BJ (cell line): ENCODE measurements at regions not wholly inside any gene's neighbourhood (a gene's known extent, or its start where the extent isn't known, plus 50 kb on each side); places are given as distances from the start of the nearest gene placed in this dataset.

Experiments used
- CTCF ChIA-PET: fragments of 350-600 bp; formaldehyde crosslinking; extraction: SDS; loops from one replicate; lab custom pipeline; 2021; ENCODE audit warnings: antibody characterized with exemption, inconsistent platforms; lab: Yijun Ruan, JAX
- POLR2A ChIA-PET: fragments of 300-600 bp; sonication (Branson Sonifier 250); formaldehyde crosslinking; extraction: SDS; loops from one replicate; lab custom pipeline; 2021; ENCODE audit warnings: antibody characterized with exemption; lab: Charles Lee
- DNase-seq: peaks from one replicate; pipeline ENCODE4 v3.0.0-alpha.2; 2011; ENCODE audit warnings: low read depth
- H3K27me3 ChIP-seq: 2 replicates; pipeline ENCODE4 v1.6.0; 2011; ENCODE audit warnings: low read length; ENCODE audit not compliant: control insufficient read depth, insufficient read depth
- H3K36me3 ChIP-seq: 2 replicates; pipeline ENCODE4 v1.5.1; 2011; ENCODE audit warnings: low read length; ENCODE audit not compliant: control insufficient read depth, insufficient read depth
- H3K4me3 ChIP-seq: 2 replicates; pipeline ENCODE4 v1.5.1; 2011; ENCODE audit warnings: low read depth, mild to moderate bottlenecking, control low read depth, low read length
- TF ChIP-seq, protein P1 (sequence below): IDR thresholded peaks from 2 replicates; pipeline ENCODE4 v1.5.1; 2011; ENCODE audit warnings: low read depth, mild to moderate bottlenecking, control low read depth, inconsistent platforms, low read length, moderate library complexity; ENCODE audit not compliant: insufficient read depth

DNA sequence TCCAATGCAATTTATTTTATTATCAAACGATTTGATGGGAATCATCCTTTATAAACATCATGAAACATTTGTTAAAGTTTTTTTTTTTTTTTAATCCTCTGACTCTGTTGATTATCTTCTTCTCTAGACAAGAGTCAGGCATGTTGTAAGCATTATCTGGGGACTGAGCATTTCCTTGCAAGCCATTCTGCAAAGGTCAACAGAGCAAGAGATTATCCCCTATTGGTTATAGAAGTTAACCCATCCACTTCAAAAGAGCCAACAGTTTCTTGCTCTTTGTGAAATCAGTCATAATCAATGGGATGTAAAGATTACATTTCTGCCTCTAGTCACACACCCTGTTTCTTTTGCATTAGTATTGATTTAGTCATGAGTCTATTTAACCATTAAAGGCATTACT is 368.8 kb upstream of the ADGRL4 start:
- Histone ChIP-seq H3K27me3 (no peaks in the 10 kb centered on the region), H3K36me3 (no peaks in the 10 kb centered on the region), H3K4me3 (no peak overlapping the region)
- CTCF ChIA-PET, result no interaction called here
- TF ChIP-seq, protein P1, sequence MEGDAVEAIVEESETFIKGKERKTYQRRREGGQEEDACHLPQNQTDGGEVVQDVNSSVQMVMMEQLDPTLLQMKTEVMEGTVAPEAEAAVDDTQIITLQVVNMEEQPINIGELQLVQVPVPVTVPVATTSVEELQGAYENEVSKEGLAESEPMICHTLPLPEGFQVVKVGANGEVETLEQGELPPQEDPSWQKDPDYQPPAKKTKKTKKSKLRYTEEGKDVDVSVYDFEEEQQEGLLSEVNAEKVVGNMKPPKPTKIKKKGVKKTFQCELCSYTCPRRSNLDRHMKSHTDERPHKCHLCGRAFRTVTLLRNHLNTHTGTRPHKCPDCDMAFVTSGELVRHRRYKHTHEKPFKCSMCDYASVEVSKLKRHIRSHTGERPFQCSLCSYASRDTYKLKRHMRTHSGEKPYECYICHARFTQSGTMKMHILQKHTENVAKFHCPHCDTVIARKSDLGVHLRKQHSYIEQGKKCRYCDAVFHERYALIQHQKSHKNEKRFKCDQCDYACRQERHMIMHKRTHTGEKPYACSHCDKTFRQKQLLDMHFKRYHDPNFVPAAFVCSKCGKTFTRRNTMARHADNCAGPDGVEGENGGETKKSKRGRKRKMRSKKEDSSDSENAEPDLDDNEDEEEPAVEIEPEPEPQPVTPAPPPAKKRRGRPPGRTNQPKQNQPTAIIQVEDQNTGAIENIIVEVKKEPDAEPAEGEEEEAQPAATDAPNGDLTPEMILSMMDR, result no peak
- no peak for DNase-seq
- POLR2A ChIA-PET, result no interaction called here

DNA sequence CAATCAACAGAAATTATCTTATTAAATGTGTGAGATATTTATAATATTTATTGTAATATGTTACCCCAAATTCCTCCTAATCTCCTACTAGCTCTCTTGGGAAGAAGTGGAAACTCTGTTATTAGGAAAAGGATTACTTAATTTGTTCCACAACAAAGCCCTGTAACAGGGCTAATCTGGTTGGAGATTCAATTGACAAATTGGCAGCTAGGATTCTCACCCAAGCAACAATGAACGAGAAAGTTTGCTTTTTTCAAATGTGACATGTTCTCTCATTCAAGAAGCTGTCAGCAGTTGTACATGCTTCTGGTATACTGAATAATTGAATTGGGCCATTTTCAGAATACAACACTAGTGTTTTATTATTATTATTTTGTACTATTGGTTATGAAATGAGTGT is 367.9 kb upstream of the ADGRL4 start:
- Histone ChIP-seq H3K36me3 (no peaks in the 10 kb centered on the region), H3K4me3 (no peak overlapping the region), H3K27me3 (no peaks in the 10 kb centered on the region)
- POLR2A ChIA-PET, result interaction anchor here (0.5 kb wide), 1 partner anchor 162 kb away, joined by 4 read pairs; no protein-coding TSS in a partner anchor
- CTCF ChIA-PET, result no interaction called here
- no peak for DNase-seq
- TF ChIP-seq, protein P1, result no peak

DNA sequence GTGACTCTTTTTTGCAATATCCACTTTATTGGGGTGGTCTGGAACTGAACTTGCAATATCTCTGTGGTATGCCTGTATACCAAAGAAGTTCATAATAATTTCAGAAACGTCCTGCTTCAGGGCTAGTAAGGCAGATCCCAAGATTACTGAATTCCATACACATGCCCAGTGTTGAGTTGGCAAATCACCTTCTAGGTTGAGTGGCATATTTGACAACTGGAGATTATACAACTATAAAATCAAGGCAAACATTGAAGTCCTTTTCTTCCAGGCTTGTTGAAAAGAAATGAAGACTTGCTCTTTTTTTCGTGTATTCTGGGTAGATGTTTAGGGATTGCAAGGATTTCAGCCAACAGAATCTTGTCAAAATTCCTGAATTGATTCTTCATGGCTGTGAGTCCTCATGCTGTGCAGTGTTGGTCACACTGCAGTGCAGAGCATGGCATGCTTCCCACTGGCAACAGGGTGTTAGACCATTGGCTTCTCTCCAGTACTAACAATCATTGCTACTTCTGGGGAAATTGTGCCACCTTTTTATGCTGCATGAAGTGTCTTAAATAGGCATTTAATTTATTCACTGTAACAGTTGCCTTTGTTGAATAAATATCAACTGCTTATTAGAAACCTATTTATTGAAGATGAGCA is 367.1 kb upstream of the ADGRL4 start:
- no peak for DNase-seq
- Histone ChIP-seq H3K4me3 (no peak overlapping the region), H3K36me3 (no peaks in the 10 kb centered on the region), H3K27me3 (no peaks in the 10 kb centered on the region)
- ChIA-PET CTCF (no interaction called here), POLR2A (no interaction called here)
- TF ChIP-seq, protein P1, result no peak

DNA sequence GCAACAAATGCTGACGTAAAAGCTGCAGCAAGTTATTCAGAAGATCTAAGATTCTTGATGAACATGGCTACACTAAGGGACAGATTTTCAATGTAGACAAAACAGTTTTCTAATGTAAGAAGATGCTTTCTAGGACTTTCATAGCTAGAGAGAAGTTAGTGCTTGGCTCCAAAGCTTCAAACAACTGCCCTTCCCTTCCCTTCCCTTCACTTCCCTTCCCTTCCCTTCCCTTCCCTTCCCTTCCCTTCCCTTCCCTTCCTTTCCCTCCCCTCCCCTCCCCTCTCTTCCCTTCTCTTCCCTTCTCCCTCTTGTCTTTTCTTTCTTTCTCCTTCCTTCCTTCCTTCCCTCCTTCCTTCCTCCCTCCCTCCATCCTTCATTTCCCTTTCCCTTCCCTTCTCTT is 365.3 kb upstream of the ADGRL4 start:
- Histone ChIP-seq H3K27me3 (no peaks in the 10 kb centered on the region), H3K36me3 (no peaks in the 10 kb centered on the region), H3K4me3 (no peak overlapping the region)
- TF ChIP-seq, protein P1, result no peak
- ChIA-PET POLR2A (no interaction called here), CTCF (interaction anchor here (0.9 kb wide), 1 partner anchor 102 kb away, joined by 3 read pairs; no protein-coding TSS in a partner anchor)
- DNase-seq, result no peak

DNA sequence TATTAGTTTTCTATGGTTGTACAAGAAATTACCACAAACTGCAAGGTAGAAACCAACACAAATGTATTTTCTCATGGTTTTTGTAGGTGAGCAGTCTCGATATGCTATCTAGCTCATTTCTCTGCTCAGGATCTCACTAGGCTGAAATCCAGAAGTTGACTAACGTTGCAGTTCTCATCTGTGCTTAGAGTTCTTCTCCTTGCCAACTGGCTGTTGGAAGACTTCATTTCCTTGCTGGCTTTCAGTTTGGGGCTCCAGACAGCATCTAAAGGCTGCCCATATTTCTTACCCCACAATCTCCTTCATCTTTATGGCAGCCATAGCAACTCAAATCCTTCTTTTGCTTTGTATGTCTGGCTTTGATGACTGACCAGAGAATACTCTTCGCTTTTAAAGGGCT is 362.6 kb upstream of the ADGRL4 start:
- H3K4me3 ChIP-seq, result no peak overlapping the region
- no peaks in the 10 kb centered on the region for H3K27me3 ChIP-seq
- TF ChIP-seq, protein P1, result no peak
- DNase-seq, result no peak
- ChIA-PET CTCF (no interaction called here), POLR2A (no interaction called here)
- H3K36me3 ChIP-seq, result no peaks in the 10 kb centered on the region
